GM12892 (cell line): ENCODE measurements at regions not wholly inside any gene's neighbourhood (a gene's known extent, or its start where the extent isn't known, plus 50 kb on each side); places are given as distances from the start of the nearest gene placed in this dataset.

Experiments used
- POLR2A ChIP-seq: IDR thresholded peaks from 2 replicates; pipeline ENCODE4 v1.6.1; 2011; ENCODE audit warnings: low read depth, low read length, control low read depth
- POLR2AphosphoS5 ChIP-seq: IDR thresholded peaks from 2 replicates; pipeline ENCODE4 v1.6.1; 2011; ENCODE audit warnings: low read depth, low read length, control low read depth
- TAF1 ChIP-seq: IDR thresholded peaks from 2 replicates; pipeline ENCODE4 v1.6.1; 2011; ENCODE audit warnings: low read depth, mild to moderate bottlenecking, control low read depth, low read length, borderline replicate concordance

DNA sequence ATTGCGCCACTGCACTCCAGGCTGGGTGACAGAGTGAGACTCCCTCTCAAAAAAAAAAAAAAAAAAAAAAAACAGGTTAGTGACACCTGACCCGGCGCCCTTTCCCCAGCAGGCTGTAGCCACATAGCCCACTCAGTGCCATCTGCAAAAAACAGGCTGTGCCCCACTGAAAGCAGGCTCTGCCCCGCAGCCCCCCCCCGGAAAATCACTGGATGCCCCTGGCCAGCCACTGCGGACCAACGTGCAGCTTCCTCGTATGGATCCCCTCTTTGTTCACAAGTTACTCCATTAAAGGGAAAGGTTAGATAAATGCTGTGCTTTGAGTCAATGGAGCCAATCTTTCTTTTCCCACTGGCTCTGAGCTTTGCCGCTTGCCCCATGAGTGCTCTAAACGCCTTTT, 660.3 kb downstream of the TBC1D22A start:
- no peak for TF ChIP-seq POLR2A
- no peak for TF ChIP-seq POLR2AphosphoS5
- no peak for TF ChIP-seq TAF1
